Hepatocyte (in vitro differentiated cells): ENCODE measurements at regions not wholly inside any gene's neighbourhood (a gene's known extent, or its start where the extent isn't known, plus 50 kb on each side); places are given as distances from the start of the nearest gene placed in this dataset.

Experiments used
- CTCF ChIP-seq: fragments of 200-600 bp; sonication (generic); IDR thresholded peaks from 2 replicates; pipeline ENCODE4 v1.5.1; 2016; ENCODE audit warnings: antibody characterized with exemption, mild to moderate bottlenecking; ENCODE audit not compliant: poor library complexity
- EZH2phosphoT487 ChIP-seq: fragments of 200-600 bp; sonication (generic); IDR thresholded peaks from one replicate; pipeline ENCODE4 v1.6.1; 2018; ENCODE audit warnings: antibody characterized with exemption, mild to moderate bottlenecking, low read depth, moderate library complexity; ENCODE audit not compliant: unreplicated experiment, severe bottlenecking

GRCh38 chr3:182294696-182295095, 498.6 kb upstream of the ATP11B start:
- TF ChIP-seq CTCF: no peak
- no peak for TF ChIP-seq EZH2phosphoT487
